ENCODE measurements at regions not wholly inside any gene's neighbourhood (a gene's known extent, or its start where the extent isn't known, plus 50 kb on each side); places are given as distances from the start of the nearest gene placed in this dataset.

GRCh38 chr13:79829880-79830279 lies 348.9 kb downstream of the NDFIP2 start:
- no peak for DNase-seq (ENCODE audit: low read depth)

DNA sequence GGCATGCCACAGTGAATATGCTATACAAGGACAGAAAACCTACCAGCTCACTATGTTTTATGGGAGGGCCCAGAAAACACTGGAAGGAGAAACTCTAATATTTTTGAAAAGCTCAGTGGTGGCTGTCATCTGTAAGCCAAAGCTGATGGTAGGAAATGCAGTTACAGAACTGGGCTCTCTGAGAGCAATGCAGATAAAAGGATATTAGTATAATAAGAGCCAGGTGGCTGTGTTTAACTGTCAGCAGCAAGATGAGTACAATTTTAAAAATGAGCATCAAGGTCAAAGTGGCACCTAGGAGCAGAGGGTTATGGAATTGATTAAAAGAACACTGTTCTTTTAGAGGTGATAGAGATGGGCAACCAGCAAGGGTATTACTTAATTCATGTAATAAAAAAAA lies 345.0 kb downstream of the NDFIP2 start:
- DNase-seq (ENCODE audit: low read depth): no peak

DNA sequence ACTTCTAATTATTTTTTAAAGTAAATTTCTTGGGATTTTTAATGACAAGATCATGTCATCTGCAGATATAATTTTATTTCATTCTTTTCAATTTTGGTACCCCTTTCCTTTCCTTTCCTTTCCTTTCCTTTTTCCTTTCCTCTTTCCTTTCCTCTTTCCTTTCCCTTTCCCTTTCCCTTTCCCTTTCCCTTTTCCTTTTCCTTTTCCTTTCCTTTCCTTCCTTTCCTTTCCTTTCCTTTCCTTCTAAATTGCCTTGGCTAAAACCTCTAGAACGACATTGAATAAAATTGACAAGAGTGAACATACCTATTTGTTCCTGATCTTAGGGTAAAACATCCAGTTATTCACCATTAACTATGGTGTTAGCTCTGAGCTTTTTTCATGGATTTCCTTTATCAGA lies 334.1 kb downstream of the NDFIP2 start:
- no peak for DNase-seq (ENCODE audit: low read depth)

DNA sequence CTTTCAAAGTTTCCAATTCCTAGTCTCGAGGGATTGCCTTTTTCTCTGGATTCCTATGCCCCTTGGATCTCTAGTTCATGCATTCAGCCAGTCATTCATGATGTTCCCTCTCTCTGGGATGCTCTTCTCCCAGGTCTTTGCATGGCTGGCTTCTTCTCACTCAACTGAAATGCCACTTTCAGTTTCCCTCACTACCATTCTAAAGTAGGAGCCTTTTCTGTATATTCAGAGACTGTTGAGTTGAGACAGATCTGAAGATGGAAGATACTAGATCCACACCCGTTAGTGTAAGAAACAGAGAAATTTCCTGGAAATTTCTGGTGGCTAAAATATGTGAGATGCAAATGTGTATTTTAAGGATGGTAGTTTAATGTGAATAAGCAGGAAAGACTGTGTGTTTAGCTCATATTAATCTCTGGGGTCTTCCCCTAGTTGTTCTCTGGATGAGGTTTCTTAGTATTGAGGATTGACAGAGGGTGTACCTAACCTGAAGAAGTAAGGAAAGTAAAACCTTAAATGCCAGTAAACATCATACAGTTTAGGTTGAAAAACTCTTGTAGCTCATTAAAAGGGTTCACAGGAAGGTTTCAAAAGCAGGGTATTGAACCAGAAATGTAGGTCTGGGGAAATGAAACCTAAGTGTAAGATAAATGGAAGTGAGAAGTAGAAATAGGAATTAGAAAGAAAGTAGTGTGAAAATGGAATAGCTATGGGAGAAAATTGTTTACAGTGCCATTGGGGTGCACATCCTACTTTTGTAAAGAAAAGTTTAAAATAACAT lies 331.3 kb downstream of the NDFIP2 start:
- no peak for DNase-seq (ENCODE audit: low read depth)

GRCh38 chr13:79811170-79811569 lies 330.2 kb downstream of the NDFIP2 start:
- DNase-seq (ENCODE audit: low read depth): no peak

GRCh38 chr13:79810669-79811068 lies 329.7 kb downstream of the NDFIP2 start:
- DNase-seq (ENCODE audit: low read depth): peak; percentile 87

DNA sequence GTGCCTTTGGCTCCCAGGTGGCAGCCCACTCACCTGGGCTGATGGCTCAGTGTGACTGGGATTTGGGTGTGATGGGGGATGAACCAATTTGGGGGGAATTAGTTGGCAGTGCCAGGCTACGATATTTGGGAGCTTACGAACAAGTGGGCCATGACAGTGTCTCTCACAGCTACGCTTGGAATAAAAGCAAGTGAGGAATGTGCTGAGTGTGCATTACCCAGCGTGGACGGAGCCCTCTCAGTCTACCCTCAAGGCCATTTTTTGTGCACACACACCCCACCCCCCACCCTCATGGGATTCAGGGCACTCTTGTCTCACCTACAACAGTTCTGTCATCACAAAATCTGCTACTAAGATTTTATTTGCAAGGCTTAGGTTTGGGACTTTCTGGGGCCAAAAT lies 329.1 kb downstream of the NDFIP2 start:
- DNase-seq (ENCODE audit: low read depth): no peak

DNA sequence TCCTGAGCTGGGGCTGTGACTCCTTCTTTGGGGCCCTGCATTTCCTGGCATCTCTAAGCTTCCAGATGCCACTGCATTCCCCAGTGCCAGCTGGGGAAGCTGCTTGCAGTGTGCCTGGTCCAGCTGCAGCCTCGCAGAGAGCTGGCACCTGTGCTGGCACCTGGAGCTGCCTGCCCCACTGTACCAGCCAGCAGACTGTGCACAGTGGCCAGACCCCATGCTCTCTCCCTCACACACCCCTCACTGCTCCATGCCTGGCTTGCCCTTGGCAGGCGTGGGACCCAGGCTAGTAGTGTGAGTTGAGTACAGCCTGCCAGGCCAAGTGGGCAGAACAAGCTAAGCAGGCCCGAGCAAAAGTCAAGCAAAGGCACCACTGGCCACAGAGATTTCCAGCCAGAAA lies 327.5 kb downstream of the NDFIP2 start:
- no peak for DNase-seq (ENCODE audit: low read depth)

DNA sequence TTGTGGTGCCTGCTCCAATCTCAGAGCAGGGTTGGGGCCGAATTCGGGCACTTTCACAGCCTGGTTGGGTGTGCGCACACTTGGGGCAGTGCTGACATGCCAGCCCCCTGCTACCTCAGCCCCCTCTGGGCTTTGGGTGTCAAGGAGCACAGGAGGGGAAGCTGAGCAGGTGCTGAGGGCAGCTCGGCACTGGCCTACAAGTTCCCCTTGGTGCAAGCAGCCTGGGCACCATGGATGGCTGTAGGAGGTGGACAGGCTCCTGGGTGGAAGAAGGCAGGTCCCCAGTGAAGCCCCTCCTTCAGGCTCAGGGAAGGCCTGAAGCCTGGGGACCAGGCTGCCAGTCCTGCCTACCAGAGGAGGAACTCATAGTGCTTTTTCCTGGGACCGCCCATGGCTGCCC lies 326.6 kb downstream of the NDFIP2 start:
- no peak for DNase-seq (ENCODE audit: low read depth)

GRCh38 chr13:79806821-79807220 lies 325.9 kb downstream of the NDFIP2 start:
- DNase-seq (ENCODE audit: low read depth): no peak

GRCh38 chr13:79805317-79805716 lies 324.4 kb downstream of the NDFIP2 start:
- DNase-seq (ENCODE audit: low read depth): no peak

DNA sequence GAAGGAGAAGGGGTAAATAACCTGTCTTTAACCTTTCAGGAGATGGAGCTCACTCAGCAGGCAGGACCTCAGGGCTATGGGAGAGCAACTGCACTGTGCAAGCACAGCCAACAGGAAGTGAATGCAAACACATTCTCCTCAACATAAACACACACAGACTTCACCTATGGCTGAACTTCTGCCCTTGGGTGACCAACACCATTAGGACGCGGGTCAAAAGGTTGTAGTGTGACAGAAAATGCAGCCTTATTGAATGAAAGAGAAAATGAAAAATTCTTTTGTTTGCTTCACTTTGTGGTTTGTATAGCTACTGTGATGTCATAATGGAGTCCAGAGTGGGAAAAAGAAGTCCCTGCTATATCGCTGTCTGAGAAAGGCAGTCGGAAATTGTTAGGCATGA lies 323.0 kb downstream of the NDFIP2 start:
- no peak for DNase-seq (ENCODE audit: low read depth)

GRCh38 chr13:79803296-79803695 lies 322.3 kb downstream of the NDFIP2 start:
- no peak for DNase-seq (ENCODE audit: low read depth)

DNA sequence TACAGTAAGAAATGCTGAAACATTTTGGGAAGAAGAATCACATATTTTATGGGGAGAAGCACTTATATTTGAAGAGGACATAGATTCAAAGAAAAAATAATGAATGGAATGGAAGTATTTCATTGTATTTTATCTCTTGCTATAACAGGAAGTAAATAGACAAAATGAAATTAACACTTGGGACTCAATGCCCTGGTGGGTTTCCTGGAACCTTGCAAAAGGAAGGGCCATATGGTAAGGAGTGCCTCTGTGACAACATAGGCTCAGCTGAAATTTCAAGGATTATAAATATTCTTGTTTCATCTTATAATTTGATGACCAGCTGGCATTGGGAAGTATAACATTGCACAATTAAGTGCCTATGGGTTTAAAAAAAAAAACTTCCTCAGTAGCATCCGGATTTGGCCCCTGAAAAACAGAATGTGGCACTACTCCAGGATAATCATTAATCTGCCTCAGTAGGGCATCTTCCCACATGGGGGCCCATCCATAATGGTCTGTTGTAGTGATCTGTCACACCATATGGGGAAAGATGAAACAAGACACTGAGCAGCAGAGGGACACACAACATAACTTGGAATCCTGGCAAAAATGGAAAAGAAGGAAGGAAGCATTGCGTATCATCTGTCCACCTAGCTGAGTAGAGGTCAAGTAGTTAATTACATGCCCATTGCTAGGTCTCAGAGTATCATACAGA lies 321.6 kb downstream of the NDFIP2 start:
- DNase-seq (ENCODE audit: low read depth): no peak

DNA sequence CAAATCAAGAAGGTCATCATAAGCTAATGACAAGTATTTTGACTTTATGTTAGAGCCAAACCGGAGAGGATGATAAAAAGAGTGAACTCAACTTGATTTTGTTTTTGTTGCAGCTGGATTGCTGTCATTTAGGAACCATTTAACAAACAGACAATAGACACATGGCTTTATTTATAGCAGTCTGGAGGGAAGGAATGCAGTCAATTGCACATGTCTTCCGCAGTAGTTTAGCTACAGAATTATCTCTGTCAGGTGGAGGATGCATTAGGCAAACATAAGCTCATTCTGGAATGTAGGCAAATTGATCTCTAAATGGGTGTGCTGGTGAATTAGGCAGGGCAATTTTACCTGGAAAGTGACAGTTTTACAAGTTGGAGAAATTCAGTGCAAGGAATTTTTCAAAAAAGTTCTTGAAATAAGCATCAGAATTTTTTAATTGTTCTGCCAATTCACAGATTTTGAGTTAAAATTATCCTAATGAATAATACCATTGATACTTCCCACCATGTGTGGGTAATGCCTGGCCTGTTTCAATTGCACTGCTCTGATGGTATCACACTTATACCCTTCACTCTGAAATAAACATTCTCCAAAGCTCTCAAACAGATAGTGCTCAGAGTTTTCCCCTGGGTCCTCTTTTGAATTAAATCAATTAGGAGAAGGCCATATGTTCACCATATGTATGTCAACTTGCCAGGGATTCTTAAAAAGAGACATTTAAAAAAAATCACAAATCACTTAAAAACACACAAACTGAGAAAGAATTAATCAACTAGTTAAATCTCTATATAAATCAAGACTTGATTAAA lies 318.3 kb downstream of the NDFIP2 start:
- no peak for DNase-seq (ENCODE audit: low read depth)

GRCh38 chr13:79796136-79796535 lies 315.2 kb downstream of the NDFIP2 start:
- DNase-seq (ENCODE audit: low read depth): no peak

DNA sequence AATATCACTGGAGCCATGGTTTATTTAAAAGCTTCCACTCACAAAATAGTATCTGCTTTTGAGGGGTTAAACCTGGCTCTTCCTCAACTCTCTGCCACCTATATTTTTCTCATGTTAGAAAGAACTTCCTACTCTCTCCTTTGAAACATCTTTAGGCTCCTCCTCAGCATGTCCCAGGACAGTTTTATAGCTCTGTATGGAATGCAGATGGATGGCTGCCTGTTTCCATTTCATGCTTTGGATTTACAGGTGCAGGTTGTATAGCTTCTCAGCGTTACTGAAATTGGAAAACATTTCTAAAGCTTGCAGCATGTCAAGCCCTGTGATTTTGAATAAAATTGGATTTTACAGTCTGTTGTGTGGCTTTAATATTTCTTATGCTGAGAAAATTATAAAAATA lies 314.0 kb downstream of the NDFIP2 start:
- no peak for DNase-seq (ENCODE audit: low read depth)

DNA sequence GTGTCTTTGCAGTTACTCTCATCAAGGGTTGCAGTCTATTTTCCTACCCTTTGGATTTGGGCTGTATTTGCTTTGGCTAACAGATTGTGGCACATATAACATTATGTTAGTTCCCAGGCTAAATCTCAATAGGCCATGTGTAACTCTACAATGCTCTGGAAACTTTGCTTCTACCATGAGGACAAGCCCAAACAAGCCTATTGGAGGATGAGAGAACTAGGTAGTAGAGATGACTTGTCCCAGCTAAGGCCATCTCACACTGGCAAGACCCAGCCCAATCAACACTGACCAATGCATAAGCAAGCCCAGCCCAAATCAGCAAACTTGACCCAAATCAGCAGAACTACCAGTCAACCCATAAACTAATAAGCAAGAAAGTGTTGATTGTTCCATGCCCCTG lies 311.8 kb downstream of the NDFIP2 start:
- no peak for DNase-seq (ENCODE audit: low read depth)

- no peak for DNase-seq (ENCODE audit: low read depth)
These were observed 310.6 kb downstream of the NDFIP2 start for GRCh38 chr13:79791471-79792042.

DNA sequence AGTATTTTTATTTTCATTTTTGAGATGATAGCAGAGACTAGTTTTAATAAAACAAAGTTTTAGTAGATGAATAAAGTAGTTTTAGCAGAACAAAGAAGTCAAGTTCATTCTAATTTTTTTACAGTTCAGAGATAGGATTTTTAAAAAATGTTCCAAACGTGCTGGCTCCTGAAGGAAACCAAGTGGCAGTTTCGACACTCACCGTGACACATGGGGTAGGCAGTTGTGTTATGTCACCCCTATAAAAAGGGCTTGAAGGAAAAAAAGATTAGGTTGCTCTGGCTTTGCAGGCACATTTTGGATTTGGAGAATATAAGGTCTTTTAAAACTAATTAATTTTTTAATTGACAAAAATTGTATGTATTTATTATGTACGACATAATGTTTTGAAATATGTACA lies 305.2 kb downstream of the NDFIP2 start:
- DNase-seq (ENCODE audit: low read depth): no peak

- DNase-seq (ENCODE audit: low read depth): peak; percentile 91
These were observed 301.7 kb downstream of the NDFIP2 start for GRCh38 chr13:79782541-79783205.

Measured in renal cortical epithelial cell (primary cell).